ENCODE measurements at regions not wholly inside any gene's neighbourhood (a gene's known extent, or its start where the extent isn't known, plus 50 kb on each side); places are given as distances from the start of the nearest gene placed in this dataset.

DNA sequence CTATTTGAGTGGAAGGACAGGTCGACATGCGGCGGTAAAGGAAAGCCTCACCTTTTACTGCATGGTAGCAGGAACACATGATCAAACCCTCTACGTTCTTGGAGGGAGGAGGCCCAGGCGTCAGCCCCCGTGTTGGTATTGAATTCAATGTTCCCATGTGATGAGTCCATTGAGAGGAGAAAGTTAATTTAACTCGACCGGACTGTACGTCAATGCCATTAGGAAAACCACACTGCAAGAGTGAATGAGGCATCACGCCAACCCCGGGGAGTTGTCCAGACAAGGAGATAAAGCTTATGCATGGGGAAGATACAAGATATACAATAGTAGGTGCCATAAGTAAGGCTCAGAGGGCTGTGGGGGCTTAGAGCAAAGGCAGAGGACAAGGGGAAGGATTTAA lies 213.9 kb upstream of the ECI2 start:
- Histone ChIP-seq H3K36me3 (ENCODE audit: control insufficient read depth, insufficient read depth, low read length) (no peaks in the 10 kb centered on the region), H3K4me1 (ENCODE audit: control insufficient read depth, insufficient read depth, low read length) (peaks cover 10% of the 10 kb centered on the region), H3K27me3 (ENCODE audit: control insufficient read depth, insufficient read depth, low read length) (no peaks in the 10 kb centered on the region), H3K9me3 (ENCODE audit: control insufficient read depth, insufficient read depth, low read depth, low read length) (no peaks in the 10 kb centered on the region), H3K27ac (ENCODE audit: low read length) (no peak overlapping the region), H3K4me3 (ENCODE audit: low read depth in 2 of 2, low read length in 2 of 2) (no peak overlapping the region)
- CTCF ChIA-PET, result no interaction called here
- TF ChIP-seq, protein P1, sequence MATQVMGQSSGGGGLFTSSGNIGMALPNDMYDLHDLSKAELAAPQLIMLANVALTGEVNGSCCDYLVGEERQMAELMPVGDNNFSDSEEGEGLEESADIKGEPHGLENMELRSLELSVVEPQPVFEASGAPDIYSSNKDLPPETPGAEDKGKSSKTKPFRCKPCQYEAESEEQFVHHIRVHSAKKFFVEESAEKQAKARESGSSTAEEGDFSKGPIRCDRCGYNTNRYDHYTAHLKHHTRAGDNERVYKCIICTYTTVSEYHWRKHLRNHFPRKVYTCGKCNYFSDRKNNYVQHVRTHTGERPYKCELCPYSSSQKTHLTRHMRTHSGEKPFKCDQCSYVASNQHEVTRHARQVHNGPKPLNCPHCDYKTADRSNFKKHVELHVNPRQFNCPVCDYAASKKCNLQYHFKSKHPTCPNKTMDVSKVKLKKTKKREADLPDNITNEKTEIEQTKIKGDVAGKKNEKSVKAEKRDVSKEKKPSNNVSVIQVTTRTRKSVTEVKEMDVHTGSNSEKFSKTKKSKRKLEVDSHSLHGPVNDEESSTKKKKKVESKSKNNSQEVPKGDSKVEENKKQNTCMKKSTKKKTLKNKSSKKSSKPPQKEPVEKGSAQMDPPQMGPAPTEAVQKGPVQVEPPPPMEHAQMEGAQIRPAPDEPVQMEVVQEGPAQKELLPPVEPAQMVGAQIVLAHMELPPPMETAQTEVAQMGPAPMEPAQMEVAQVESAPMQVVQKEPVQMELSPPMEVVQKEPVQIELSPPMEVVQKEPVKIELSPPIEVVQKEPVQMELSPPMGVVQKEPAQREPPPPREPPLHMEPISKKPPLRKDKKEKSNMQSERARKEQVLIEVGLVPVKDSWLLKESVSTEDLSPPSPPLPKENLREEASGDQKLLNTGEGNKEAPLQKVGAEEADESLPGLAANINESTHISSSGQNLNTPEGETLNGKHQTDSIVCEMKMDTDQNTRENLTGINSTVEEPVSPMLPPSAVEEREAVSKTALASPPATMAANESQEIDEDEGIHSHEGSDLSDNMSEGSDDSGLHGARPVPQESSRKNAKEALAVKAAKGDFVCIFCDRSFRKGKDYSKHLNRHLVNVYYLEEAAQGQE (IDR thresholded peaks at IDR 0.05; ENCODE audit: insufficient read depth in 1 of 2, low read depth in 2 of 2, low read length in 1 of 2), result no peak
- TF ChIP-seq POLR2AphosphoS5 (IDR thresholded peaks at IDR 0.05; ENCODE audit: low read depth, low read length) (no peak), SIN3A (IDR thresholded peaks at IDR 0.05; ENCODE audit: borderline replicate concordance, insufficient read depth, low read depth, low read length) (no peak), TCF7L2 (IDR thresholded peaks at IDR 0.05; ENCODE audit: low read depth, low read length) (no peak)
- TF ChIP-seq, protein P2, sequence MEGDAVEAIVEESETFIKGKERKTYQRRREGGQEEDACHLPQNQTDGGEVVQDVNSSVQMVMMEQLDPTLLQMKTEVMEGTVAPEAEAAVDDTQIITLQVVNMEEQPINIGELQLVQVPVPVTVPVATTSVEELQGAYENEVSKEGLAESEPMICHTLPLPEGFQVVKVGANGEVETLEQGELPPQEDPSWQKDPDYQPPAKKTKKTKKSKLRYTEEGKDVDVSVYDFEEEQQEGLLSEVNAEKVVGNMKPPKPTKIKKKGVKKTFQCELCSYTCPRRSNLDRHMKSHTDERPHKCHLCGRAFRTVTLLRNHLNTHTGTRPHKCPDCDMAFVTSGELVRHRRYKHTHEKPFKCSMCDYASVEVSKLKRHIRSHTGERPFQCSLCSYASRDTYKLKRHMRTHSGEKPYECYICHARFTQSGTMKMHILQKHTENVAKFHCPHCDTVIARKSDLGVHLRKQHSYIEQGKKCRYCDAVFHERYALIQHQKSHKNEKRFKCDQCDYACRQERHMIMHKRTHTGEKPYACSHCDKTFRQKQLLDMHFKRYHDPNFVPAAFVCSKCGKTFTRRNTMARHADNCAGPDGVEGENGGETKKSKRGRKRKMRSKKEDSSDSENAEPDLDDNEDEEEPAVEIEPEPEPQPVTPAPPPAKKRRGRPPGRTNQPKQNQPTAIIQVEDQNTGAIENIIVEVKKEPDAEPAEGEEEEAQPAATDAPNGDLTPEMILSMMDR (IDR thresholded peaks at IDR 0.05), result no peak
- in situ Hi-C loops (cut with HindIII; ENCODE audit: low pct_unique_long_range_greater_than_20kb, low sequenced_read_pairs) (no loop called here), intact Hi-C loops (cut with micrococcal nuclease; ENCODE audit: unreplicated experiment) (no loop called here)
- BruUV-seq (replicated peaks), result no TSS peak
- DNase-seq (ENCODE audit: low read depth, low spot score) (no peak), ATAC-seq (no peak)
- POLR2A ChIA-PET, result no interaction called here

DNA sequence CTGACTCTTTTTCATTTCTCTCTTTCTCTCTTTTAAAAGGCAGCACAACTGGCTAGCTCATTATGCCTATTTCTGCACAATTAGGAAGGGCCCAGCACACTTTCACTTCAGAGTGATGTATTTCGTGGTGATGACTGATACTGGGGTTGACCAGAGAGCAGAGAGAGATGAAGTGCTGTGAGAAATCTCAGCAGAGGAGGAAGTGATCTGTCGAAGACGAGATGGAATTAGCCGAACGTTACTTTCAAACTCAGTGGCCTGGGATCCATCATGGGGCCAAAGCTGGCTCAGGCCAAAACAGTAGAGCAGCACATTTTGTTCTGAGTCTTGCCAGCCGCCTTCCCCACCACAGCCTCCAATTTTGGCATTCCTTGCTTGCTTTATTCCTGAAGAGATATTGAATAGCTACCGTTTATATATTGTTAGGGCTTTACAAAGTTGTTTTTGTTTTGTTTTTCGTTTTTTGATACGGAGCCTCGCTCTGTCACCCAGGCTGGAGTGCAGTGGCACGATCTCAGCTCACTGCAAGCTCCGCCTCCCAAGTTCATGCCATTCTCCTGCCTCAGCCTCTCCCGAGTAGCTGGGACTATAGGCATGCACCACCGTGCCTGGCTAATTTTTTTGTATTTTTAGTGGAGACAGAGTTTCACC lies 213.2 kb upstream of the ECI2 start:
- CTCF ChIA-PET, result no interaction called here
- no peak for DNase-seq (ENCODE audit: low read depth, low spot score)
- H3K27me3 ChIP-seq (ENCODE audit: control insufficient read depth, insufficient read depth, low read length), result no peaks in the 10 kb centered on the region
- H3K36me3 ChIP-seq (ENCODE audit: control insufficient read depth, insufficient read depth, low read length), result no peaks in the 10 kb centered on the region
- no peak for TF ChIP-seq POLR2AphosphoS5 (IDR thresholded peaks at IDR 0.05; ENCODE audit: low read depth, low read length)
- no peak for TF ChIP-seq TCF7L2 (IDR thresholded peaks at IDR 0.05; ENCODE audit: low read depth, low read length)
- TF ChIP-seq, protein P1 (IDR thresholded peaks at IDR 0.05; ENCODE audit: insufficient read depth in 1 of 2, low read depth in 2 of 2, low read length in 1 of 2), result no peak
- TF ChIP-seq SIN3A (IDR thresholded peaks at IDR 0.05; ENCODE audit: borderline replicate concordance, insufficient read depth, low read depth, low read length), result no peak
- TF ChIP-seq, protein P2 (IDR thresholded peaks at IDR 0.05), result no peak
- peaks cover 10% of the 10 kb centered on the region for H3K4me1 ChIP-seq (ENCODE audit: control insufficient read depth, insufficient read depth, low read length)
- intact Hi-C loops (cut with micrococcal nuclease; ENCODE audit: unreplicated experiment) (no loop called here), in situ Hi-C loops (cut with HindIII; ENCODE audit: low pct_unique_long_range_greater_than_20kb, low sequenced_read_pairs) (no loop called here)
- no peak for ATAC-seq
- no peak overlapping the region for H3K4me3 ChIP-seq (ENCODE audit: low read depth in 2 of 2, low read length in 2 of 2)
- no peaks in the 10 kb centered on the region for H3K9me3 ChIP-seq (ENCODE audit: control insufficient read depth, insufficient read depth, low read depth, low read length)
- no TSS peak for BruUV-seq (replicated peaks)
- POLR2A ChIA-PET, result no interaction called here
- H3K27ac ChIP-seq (ENCODE audit: low read length), result no peak overlapping the region

Data from Panc1 (cell line).